ENCODE measurements at regions not wholly inside any gene's neighbourhood (a gene's known extent, or its start where the extent isn't known, plus 50 kb on each side); places are given as distances from the start of the nearest gene placed in this dataset.
"Not testable (repeated sequence)": the region's sequence is repeated elsewhere in the genome, so short reads cannot be mapped to it uniquely, and the experiment has no call there.

GRCh38 chrX:131821945-131822622 lies 201.0 kb upstream of the STK26 start:
- in situ Hi-C loops (cut with HindIII; ENCODE audit: low sequenced_read_pairs) = no loop called here

DNA sequence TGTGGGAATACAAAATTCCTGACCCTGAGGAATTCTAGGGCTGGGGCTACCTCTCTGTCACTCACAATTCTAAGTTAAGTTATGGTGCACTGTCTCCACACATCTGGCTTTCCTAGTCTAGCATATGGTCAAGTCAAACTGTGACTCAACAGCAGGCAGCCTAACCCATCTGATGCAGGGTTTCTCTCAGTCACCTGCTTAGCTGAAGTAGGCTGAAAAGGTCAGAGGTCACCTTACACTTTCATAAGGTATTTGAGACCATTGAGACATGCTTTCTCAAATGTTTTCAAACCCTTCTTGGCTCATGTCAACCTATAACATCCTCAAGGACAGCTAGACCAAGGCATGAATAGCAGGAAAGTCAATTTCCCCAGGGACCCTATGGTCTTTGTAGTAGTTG lies 196.5 kb upstream of the STK26 start:
- in situ Hi-C loops (cut with HindIII; ENCODE audit: low sequenced_read_pairs) = loop anchor here (25.0 kb wide), 1 partner anchor 786 kb away; no protein-coding TSS in a partner anchor

DNA sequence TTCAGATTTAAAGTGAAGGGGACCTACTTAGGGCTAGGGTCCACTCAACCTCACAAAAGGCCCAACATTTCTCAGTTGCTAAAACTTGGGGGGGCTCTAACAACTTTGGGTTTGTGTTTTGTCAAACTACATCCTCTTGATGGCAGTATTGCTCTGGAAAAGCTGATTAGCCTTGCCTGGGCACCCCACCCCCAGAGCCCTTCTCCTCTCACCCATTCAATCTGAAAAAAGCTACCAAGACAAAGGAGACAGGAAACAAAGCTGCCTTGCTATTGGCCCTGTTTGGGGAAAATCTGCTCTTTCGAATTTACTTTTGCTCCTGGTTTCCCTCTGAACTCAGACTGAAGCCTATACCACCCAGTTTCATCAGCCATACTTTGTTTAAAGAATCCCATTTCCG lies 195.2 kb upstream of the STK26 start:
- in situ Hi-C loops (cut with HindIII; ENCODE audit: low sequenced_read_pairs) = loop anchor here (25.0 kb wide), 1 partner anchor 784 kb away; no protein-coding TSS in a partner anchor

DNA sequence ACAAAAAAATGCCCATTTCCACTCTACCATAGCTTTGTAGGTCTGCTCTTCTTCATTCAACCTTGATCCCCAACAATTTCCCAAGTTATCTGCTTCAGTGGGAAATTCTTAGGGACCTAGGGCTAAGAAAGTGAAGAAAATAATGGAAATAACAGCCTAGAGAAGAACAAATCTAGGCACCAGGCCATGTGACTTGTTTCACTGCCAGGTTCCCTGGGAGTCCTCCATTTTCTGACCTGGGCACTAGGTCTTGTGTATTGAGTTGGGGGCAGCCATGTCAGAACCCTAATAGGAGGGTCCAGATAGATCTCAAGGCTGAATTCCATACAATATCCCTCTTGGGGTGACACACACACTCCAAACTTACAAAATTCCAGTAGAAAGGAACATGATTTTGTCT lies 194.6 kb upstream of the STK26 start:
- in situ Hi-C loops (cut with HindIII; ENCODE audit: low sequenced_read_pairs) = loop anchor here (25.0 kb wide), 1 partner anchor 784 kb away; no protein-coding TSS in a partner anchor

GRCh38 chrX:131830400-131831184 lies 192.5 kb upstream of the STK26 start:
- in situ Hi-C loops (cut with HindIII; ENCODE audit: low sequenced_read_pairs) = loop anchor here (25.0 kb wide), 1 partner anchor 782 kb away; no protein-coding TSS in a partner anchor

DNA sequence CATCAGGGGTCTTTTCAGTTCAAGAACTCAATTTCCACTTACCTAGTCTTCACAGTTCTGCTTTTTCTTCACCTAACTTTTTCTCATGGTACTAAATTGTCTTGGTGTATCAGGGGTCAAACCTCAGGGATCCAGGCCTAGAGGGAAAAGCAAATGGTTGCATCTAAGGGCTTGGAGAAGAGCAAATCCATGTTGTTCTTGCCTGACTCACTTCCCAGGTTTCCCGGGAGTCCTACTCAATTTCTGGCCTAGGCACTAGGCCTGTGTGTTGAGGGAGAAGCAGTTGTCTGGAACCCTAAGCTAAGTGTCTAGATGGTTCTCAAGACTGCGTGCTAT lies 191.9 kb upstream of the STK26 start:
- in situ Hi-C loops (cut with HindIII; ENCODE audit: low sequenced_read_pairs) = loop anchor here (25.0 kb wide), 1 partner anchor 781 kb away; no protein-coding TSS in a partner anchor

DNA sequence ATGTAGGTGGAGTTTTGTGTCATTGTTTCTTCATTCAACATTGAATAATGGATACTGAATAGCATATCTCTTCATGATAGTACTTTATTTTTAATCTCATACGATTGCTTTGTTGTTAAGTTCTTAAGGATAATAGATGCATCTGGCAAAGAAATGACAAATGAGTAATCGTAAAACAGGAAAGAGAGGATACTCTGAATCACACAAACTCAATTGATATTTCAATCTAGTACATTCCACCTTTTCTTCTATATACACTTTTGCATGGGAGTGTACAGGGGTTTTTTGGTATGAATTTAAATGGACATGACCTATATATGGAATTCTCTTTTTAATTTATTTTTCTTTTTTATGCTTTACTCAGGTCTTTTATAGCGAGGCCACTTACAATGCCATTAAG lies 186.9 kb upstream of the STK26 start:
- in situ Hi-C loops (cut with HindIII; ENCODE audit: low sequenced_read_pairs) = loop anchor here (25.0 kb wide), 1 partner anchor 776 kb away; no protein-coding TSS in a partner anchor

DNA sequence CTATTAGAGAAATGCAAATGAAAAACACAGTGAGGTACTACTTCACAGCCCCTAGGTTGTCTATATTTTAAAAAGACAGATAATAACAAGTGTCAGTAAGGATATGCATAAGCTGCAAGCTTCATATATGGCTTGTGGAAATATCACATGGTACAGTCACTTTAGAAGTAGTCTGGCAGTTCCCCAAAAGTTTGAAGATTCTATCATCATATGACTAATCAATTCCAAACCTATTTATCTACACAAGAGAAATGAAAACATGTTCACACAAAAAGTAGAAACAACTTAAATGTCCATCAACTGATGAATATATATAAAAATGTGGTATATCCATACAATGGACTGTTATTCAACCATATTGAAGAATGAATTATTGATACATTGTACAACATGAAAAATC lies 185.8 kb upstream of the STK26 start:
- in situ Hi-C loops (cut with HindIII; ENCODE audit: low sequenced_read_pairs) = loop anchor here (25.0 kb wide), 1 partner anchor 775 kb away; no protein-coding TSS in a partner anchor

- in situ Hi-C loops (cut with HindIII; ENCODE audit: low sequenced_read_pairs) = loop anchor here (25.0 kb wide), 1 partner anchor 771 kb away; no protein-coding TSS in a partner anchor
Observed at GRCh38 chrX:131840799-131841495, 182.2 kb upstream of the STK26 start.

- in situ Hi-C loops (cut with HindIII; ENCODE audit: low sequenced_read_pairs) = loop anchor here (25.0 kb wide), 1 partner anchor 771 kb away; no protein-coding TSS in a partner anchor
Observed at GRCh38 chrX:131841496-131842437, 181.3 kb upstream of the STK26 start.

GRCh38 chrX:131843987-131844386 lies 179.1 kb upstream of the STK26 start:
- in situ Hi-C loops (cut with HindIII; ENCODE audit: low sequenced_read_pairs) = loop anchor here (25.0 kb wide), 1 partner anchor 768 kb away; no protein-coding TSS in a partner anchor

- in situ Hi-C loops (cut with HindIII; ENCODE audit: low sequenced_read_pairs) = loop anchor here (25.0 kb wide), 1 partner anchor 767 kb away; no protein-coding TSS in a partner anchor
Observed at GRCh38 chrX:131845201-131845600, 177.9 kb upstream of the STK26 start.

DNA sequence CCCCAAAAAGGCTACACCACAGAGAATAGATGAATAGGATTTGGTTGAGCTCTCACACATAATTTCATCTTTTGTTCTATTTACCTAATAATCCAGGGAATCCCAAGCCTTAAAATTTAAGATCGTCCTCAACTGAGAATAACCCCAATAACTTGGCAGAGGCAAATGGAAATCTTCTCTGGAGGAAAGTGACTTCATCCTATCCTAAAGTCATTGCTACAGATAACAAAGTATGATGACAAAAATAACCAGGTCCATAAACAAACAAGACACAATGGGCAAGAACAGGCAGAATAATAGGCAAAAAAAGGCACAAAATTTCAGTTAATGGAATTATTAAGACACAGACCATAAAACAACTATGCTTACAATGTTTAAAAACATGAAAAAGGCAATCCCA lies 177.3 kb upstream of the STK26 start:
- in situ Hi-C loops (cut with HindIII; ENCODE audit: low sequenced_read_pairs) = loop anchor here (25.0 kb wide), 1 partner anchor 767 kb away; no protein-coding TSS in a partner anchor

DNA sequence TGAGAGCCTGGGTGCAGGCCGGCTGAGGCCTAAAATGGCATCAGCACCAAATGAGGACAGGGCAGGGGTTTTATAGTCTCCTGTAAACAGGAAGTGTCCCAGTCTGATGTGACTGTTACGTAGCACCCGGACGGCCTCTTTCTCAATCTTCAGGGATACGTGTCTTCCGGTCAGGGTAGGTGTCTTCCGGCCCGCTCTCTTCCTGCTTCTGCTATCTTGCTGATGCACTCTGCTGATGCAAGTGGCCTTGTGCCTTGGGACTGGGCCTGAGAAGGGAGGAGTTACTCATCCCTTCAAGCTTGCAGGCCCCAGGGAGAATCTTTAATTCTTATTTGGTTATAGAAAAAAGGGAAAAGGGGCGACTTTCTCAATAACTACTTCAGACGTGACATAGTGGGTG lies 172.1 kb upstream of the STK26 start:
- in situ Hi-C loops (cut with HindIII; ENCODE audit: low sequenced_read_pairs) = not testable (repeated sequence)

- in situ Hi-C loops (cut with HindIII; ENCODE audit: low sequenced_read_pairs) = no loop called here
Observed at GRCh38 chrX:131853440-131853839, 169.7 kb upstream of the STK26 start.

- in situ Hi-C loops (cut with HindIII; ENCODE audit: low sequenced_read_pairs) = no loop called here
Observed at GRCh38 chrX:131854581-131854980, 168.5 kb upstream of the STK26 start.

DNA sequence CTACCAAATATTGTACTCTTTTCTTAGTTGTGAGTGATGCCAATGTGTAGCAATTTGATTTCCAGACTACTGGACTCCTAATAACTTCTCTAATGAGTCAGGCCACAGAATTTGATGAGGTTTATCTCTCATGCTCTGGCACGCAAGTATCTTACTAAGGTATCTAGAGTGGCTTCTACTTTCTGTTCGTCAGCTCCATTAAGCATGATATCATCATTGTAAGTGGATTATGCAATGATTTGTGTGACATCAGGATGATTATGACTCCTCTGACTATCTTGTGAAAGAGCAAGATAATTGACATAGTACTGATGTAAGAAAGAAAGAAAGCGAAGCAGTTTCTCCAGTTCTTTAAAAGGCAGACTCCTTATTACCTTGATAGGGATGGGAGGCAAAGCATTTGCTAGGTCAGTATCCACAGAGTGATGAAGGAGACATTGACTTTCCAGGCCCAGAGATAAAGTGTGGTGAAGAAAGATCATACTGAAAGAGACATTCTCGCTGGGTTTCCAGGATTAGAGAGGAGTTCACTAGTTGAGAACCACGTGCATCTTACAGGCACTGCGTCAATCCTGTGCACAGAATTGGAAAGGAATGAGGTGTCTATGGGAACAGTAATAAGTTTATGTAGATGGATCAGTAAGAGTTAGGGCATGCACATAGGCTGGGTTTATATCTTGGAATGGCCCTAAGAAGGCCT lies 161.9 kb upstream of the STK26 start:
- in situ Hi-C loops (cut with HindIII; ENCODE audit: low sequenced_read_pairs) = no loop called here

DNA sequence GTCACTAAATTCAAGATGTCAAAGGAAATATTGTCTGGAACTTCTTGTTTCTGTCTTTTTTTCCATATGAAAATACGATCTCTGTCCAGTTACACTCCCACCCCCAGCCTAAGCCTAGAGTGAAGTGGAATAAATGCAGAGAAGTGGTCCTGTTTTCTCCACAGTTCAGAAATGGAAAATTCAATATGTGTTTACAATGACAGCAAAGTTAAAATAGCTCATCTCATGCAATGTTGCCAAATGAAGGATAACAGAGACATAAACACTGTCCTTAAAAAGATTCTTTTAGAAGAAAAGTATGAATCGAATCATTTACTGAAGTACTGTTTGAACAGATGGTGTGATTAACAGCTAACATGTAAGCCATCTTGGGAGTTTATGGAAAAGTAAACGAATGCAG lies 160.8 kb upstream of the STK26 start:
- in situ Hi-C loops (cut with HindIII; ENCODE audit: low sequenced_read_pairs) = no loop called here

- in situ Hi-C loops (cut with HindIII; ENCODE audit: low sequenced_read_pairs) = no loop called here
Observed at GRCh38 chrX:131869182-131869581, 153.9 kb upstream of the STK26 start.
